Activated CD4-positive, CD25-positive, alpha-beta regulatory T cell treated with anti-CD3 and anti-CD28 coated beads, Interleukin-2, amount 50 U/mL, for 24 hours (primary cell): ENCODE measurements at regions not wholly inside any gene's neighbourhood (a gene's known extent, or its start where the extent isn't known, plus 50 kb on each side); places are given as distances from the start of the nearest gene placed in this dataset.

Experiments used
- ATAC-seq, 2 donors: fragments of 150-1000 bp; cut with Tn5 transposase; one replicate each; pipeline ENCODE4 v1.10.0; 2021; ENCODE audit warnings: mild to moderate bottlenecking in 1 of 2, moderate library complexity in 1 of 2

DNA sequence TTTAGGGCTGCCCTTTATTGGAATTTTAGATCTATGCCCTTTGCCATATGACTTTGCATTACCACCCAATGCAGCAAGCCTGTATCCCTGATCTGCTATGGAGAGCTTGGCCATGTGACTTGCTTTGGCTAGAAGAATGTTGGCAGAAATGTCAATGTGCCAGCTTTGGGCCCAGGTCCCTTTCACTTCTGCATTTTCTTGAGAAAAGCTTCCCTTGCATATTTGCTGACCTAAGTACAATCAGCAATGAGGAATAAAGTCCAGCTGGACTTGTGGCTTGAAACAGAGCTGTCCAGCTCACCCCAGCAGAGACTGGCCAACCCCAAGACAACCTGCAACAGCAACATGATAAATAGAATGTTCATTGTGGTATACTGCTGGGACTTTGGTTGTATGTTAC lies 135.9 kb downstream of the PAH start:
- no peak for ATAC-seq

DNA sequence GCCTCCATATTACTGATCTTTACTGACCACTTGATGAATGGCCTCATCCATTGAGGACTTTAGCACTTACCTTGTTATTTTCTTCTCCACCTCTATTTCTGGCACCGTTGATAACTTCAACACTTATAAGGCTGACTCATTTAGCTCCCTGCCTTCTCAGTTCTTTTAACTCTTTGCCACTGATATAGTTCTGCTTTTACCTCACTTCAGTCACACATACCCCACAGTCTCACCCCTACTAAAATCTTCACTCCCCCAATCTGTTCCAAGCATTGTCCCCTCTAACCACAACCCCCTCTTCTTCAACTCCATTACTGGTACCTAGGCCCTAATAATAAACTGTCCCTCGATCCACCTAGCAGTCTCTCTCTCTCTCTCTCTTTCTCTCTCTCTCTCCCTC lies 141.0 kb downstream of the PAH start:
- ATAC-seq, result no peak

DNA sequence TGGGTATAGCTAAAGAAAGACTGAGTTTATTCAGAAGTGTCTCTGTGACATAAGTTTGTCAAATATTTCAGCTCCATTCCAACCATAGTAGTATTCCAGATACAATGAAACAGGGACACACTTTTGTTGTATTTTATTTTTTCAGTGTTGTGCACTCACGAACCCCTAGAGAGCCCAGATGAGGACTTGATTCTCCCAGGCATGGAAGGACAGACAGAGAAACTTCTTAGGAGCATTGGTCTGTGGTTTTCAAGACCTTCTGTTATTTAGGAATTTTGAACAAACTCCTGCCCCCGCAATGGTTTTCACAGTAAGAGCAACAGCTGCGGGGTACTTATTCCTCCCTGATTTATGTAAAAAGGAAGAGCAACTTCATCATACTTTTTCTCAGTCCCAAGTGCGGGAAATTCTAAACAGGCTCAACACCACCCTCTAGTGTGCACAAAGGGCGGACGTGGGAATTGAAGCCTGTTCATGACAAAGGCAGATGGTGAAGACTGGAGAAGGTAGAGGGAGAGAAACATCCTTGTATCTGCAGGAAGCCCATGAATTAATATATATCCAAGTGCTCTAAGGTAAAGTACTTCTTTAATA lies 147.6 kb downstream of the PAH start:
- ATAC-seq, result peak in 1 of 2 donors; percentile 36

DNA sequence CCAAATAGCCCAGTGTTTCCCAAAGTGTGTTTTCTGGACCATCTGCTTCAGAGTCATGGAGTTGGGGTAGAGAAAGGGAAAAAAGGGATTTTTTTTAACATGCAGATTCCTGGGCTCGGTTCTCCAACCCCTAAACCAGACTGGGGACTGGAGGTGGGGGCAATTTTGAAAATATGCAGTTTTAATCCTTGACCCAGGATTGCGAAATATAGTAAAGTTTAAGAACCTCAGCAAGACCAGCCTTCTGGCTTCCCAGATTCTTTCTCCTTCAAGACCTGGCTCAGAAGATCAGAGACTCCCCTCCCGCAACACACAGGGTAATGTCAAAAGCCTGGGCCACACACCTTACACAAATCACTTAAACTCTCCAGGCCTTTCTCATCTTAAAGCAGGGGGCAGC lies 150.1 kb downstream of the PAH start:
- no peak for ATAC-seq

DNA sequence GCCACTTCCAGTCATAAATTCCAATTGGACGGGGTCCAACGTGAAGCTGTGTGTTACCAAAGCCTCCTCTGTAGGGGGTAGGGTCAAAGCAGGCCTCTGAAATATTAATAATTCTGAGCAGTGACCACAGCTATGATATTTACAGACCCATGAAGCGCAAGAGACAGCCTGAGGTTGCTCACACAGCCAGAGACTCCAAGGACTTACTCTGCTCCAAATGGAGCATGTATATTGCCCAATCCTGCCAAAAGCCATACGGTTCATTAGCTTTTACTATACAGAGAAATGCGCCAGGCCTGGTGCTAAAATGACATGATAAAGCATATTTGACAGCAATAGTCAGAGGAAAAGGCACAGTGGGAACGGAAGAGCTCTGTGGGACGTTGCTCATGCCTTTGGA lies 151.3 kb downstream of the PAH start:
- no peak for ATAC-seq

DNA sequence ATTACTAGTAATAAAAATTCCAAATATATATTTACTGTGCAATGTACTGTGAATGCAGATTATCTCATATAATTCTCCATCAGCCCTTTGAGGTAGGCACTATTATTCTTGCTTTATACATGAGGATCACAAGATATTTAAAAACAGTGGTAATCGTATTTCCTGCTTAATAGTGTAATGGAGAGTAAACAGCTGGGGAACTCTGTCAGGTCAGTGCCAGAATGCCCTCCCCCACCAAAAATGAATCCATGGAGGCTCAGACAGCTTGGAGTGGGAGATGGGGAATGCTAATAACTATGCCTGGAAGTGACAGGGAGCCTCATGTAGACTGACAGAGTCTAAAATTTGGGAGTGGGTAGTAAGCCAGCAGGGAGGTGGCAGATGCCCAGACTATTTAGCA lies 153.6 kb downstream of the PAH start:
- ATAC-seq, result no peak

DNA sequence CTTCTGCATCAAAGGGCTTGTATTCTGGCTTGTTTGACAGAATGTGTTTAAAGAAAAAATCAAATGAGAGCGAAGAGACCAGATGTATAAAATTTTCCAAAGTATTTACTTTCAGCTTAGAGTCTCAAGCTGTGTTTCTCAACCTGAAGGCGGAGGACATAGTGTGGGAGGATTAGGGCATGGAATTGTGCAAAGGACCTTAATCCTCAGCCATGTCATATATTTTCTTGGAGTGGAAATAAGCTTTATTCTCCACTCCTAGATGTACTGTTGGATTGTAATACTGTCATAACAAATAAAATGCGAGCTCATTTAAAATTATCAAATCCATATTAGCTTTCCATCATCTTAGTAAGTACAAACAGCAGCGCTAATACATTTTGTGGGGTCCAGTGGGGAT lies 154.0 kb downstream of the PAH start:
- no peak for ATAC-seq

DNA sequence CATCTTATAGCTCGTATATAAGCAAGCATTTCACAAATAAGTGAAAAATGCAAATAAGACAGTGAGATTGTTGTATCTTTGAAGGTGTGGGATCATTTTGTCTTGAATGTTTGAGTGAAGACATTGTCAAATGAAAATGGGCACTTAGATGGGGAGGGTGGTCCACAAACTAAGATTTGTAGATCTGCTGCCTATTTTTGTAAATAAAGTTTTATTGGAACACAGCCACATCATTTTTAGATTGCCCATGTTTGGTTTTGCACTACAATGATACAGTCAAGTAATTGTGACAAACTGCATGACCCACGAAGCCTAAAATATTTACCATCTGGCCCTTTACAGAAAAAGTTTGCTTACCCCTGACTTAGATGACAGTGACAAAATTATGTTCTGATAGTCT lies 156.7 kb downstream of the PAH start:
- ATAC-seq, result no peak

DNA sequence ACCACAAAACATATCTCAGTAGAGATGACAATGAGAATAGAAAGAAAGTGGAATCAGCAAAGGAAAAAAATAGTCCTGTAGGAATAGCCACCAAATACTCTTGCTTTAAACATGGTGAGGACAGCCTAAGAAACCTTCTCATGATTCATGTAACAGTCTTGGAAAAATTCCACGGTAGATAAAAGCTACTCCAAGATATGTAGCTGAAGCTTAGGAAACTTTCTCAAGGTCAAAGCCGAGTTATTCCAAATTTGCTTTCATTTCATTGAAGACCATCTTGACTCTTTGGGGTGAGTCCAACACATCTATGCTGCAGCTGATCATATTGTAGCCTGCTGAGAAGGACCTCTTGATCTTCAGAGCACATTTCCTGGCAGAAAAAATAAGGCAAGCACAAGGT lies 157.6 kb downstream of the PAH start:
- no peak for ATAC-seq

DNA sequence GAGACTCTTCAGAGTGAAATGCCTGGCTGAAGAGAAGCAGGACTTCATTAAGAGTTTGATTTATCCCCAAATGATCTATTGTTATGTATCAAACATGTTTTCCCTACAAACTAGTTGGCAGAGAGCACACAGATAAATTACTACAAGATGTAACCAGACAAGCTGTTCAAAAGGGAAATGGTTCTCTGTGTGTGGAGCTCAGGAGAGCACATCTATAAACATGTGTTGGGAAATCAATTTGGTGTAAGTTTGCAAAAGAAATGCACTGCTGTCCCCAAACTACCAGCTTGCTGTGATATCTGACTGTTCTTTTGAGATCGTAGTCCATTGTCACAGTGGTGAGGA lies 159.2 kb downstream of the PAH start:
- no peak for ATAC-seq

DNA sequence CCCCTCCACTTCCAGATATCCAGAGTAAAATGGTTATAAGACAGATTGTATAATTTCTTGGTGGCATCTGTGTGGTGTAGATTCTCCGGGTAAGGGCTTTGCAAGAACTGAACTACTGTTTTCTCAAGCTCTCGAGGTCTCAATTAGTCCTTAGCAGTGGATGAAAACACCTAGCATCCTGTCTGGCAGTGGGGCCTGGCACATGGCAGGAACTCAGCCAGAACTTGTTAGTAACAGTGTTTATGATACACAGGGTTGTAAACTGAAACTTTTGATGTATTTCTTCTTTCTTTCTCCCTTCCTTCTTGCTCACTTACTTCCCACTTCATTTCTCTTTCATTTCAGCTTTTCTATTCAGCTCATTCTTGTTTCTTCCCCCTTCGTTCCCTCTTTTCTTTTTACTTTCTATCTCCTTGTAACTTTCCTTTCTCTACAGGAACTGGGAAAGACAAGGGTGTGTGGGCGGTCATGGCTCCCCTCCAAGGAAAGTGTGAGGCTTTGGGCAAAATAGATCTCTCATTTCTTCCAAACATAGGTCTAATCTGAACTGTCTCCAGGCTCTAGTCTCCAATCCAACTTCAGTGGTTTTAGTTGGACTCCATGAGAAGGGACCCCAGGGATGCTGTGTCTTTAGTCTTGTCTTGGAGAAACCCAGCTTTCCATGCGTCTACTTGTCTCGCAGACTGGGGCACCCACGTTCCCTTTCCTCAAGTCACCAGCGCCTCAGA lies 159.7 kb downstream of the PAH start:
- no peak for ATAC-seq

DNA sequence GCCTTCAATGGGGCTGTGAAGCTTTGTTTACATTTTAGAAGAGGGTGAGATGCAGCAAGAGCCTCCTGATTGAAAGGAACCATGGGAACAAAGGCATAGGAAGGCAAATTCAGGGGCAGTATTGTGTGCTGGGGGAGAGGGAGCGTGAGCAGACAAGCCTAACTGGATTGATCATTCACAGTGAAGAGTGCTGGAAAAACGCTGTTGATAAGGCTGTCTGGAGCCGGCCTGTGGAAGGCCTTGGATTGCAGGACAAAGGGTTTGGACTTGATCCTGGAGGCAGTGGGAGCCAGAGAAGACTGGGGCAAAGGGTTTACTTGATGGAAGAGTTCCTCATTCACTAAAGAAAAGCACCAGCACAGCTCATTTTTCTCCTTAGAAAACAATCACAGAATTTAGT lies 160.5 kb downstream of the PAH start:
- ATAC-seq, result no peak

DNA sequence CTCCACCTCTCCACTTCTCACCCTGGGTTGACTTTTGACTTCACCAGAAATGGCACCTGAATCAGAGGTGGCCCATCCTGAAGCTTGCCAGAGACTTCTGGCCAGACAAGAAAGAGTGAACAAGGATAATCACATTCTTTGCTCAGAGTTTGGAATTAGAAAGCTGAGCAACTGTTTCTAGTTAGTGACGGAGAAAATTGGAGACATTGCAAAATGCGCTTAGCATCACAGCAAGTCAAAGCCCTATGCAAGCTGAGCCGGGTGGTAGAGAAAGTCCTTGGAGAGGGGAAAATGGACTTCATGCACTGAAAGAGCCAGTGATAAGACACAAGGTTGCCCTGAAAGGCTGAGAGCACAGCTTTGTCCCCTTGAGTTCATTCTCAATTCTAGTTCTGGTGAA lies 161.8 kb downstream of the PAH start:
- ATAC-seq, result no peak

DNA sequence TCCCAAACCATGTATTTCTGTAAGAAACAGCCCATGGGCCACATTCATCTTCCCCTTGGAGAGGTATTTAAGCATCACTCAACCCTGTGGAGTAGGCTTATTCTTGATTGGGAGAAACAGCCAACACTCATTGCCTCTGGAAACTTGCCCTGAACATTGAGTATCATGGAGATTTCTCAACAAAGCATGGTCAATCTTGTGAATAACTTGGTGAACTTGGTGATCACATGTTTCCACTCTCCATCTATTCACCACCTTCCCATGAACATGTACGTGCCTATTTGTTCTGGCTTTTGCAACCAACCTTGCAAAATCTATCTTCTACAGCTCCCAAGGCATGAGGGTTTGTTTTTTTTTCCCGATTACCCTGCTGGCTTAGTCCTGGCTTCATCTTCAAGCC lies 163.2 kb downstream of the PAH start:
- ATAC-seq, result no peak

DNA sequence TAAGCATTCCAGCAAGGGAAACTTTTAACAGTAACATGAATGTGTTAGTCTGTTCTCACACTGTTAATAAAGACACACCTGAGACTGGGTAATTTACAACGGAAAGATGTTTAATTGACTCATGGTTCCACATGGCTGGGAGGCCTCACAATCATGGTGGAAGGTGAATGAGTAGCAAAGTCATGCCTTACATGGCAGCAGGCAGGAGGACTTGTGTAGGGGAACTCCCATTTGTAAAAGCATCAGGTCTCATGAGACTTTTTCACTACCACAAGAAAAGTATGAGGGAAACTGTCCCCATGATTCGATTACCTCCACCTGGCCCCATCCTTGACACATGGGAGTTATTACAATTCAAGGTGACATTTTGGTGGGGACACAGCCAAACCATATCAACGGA lies 168.3 kb downstream of the PAH start:
- ATAC-seq, result no peak

DNA sequence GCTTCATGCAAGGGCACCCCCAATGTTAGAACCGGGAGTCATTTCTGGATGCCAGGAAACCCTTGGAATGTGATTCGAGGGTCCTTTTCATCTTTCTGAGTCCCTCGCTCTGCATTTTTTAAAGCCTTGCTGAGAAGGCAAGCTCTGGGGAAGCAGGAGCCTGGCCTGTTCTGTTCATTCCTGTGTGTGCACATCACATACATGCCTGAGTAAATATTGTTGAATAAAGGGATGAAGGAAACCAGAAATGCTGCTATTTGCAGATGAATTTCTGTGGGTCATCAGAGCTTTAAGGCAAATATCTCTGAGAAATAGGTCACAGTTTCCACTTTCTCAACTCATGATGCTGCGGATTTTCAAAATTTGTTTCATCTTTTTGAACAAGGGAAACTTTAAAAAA lies 170.1 kb downstream of the PAH start:
- no peak for ATAC-seq

DNA sequence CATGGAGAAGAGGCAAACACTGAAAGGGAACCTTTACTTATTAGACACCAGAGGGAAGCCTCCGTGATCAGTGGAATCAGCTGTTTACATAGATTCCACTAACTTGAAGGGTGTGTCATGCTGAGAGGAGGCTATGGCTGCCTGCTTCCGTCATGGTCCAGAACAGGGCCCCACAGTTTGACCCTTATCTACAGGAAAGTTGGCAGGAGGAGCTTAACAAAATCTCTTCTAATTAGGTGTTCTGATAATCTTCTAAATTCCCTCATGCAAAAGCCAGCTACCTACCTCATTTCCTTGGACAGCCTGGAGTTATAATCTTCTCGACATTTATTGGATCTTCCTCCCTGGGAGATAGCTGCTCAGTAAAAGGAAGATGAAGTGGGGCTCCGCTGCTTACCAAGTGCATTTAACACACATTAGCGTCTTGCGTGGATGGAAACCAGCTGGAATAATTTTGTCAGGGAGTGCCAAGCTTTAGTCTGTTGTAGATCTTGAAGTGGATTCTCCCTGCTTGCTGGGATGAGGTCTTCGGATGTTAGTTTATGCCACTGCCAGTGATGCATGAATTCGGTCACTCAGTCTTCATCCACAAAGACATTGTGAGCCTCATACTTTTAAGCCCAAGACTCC lies 171.0 kb downstream of the PAH start:
- ATAC-seq, result no peak

DNA sequence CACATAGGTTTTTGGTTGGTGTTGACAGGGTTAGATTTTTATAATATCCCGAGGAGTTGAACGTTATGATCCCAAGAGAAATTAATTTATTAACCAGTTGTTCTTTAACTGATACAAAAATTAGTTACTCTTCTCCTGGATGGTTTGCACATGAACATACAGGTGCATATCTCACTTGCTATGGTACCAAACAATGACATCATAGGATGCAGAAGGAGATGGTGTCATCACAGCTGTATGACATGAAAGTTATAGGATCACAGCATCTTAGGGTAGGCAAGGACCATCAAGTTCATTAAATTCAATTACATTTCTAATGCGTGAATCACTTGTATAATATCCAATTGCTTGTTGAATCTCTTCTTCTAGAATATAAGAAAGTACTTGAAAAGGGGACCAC lies 175.8 kb downstream of the PAH start:
- no peak for ATAC-seq

DNA sequence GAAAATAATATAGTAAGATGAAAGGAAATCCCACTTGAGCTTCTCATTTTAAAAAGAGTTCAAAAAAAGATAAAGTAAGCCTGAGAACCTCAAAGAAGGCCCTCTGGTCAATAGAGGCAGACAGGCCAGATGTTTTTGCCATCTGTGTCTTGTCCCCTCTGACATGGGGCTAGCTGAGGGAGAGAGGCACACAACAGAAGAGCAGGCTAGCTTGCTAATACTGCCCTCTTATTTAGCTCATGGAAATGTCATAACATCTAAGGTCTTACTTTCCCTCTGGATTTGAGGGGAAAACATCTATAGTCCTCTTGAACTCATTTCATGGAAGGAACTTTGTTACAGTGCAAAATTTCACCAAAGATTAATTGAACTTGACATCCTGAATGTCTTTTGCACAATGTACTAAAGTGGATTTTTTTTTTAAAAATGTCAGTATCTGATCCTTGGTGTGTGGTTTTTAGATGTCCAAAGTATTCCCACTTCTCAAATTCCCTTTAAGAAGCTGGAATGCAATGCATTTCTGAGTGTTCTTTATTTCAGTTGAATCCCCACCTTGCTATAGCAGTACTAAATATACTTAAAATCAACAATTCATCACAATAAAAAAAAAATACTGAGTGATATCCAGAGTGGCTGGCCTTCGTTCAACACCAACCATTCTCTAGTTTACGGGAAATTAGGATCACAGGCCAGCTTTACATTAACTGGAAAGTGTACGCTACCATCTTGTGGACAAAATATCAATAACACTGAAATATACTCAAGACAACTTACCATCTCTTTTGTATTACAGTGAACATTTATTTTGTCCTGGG lies 176.7 kb downstream of the PAH start:
- no peak for ATAC-seq

DNA sequence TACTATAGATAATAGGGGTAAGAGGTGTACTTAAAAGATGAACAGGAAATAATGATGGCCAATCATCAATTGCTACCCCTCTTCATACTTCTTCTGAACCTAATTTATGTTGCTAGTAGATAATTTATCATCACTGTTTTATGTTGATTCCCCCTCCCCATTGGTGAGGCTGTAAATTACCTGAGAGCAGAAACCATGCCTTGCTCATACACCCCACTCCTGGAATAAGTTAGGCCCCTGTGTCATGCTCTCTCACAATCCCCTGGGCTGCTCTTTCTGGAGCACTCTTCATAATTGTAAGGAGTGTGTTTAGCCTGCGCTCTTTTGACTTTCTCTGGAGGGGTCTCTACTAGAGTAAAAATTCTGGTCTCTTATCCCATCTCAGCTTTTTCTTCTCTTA lies 180.7 kb downstream of the PAH start:
- no peak for ATAC-seq

DNA sequence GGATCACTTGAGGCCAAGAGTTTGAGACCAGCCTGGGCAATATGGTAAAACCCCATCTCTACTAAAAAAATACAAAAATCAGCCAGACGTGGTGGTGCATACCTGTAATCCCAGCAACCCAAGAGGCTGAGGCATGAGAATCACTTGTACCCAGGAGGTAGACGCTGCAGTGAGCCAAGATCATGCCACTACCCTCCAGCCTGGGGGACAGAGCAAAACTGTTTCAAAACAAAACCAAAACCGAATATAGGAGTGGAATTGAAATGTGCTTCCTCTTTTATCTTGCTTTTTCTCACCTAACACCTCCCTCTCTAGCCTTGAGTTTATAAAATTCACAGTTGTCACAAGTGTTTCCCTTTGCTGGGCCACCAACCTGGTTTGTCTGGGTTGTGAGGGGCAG lies 181.9 kb downstream of the PAH start:
- ATAC-seq, result no peak

DNA sequence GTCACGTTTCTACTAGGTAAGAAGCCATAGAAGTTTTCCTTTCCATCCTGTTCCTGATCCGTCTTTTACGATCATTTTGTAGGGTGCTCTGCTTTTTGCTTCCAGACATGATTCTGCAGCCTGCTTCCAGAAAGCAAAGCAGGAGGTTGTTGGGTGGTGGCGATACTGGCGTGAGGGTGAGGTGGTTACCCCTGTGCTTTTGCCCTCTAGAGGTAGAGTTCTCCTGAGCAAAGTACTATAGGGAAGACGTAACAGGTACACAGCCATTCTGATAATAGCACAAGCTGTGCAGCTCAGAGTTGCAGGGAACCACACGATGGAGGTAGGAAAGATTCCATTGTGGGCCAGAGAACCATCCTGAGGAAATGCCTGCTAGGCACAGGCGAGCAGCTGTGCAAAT lies 186.0 kb downstream of the PAH start:
- ATAC-seq, result no peak

DNA sequence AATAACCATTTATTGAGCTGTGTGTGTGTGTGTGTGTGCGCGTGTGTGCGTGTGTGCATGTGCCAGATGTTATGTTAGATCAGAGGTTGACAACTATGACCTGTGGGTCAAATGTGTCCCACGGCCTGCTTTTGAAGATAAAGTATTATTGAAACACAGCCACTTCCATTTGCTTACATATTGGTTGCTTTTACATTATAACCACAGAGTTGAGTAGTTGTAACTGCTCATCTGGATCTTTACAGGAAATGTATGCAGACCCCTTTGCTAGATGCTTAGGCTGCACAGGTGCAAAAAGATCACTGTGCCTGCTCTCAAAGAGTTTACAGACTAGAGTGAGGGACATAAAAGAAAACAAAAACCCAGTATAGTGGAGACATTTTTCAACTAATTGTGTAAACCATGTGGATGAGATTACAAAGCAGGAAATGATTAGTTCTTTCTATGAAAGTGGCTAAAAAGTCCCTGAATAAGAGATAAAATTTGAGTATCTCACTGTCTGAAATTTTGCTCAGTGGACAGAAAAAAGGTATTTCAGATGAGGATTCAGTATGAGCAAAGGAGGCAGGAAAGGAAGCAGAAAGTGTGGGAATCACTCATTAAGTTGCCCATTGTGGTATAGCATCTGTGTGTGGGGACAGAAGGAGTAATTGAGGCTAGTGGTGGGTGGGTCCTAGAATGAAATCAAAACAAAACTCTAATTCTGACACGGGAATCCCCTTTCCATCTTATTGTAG lies 188.4 kb downstream of the PAH start:
- ATAC-seq, result peak in 1 of 2 donors; percentile 55
